ENCODE measurements at regions not wholly inside any gene's neighbourhood (a gene's known extent, or its start where the extent isn't known, plus 50 kb on each side); places are given as distances from the start of the nearest gene placed in this dataset.

DNA sequence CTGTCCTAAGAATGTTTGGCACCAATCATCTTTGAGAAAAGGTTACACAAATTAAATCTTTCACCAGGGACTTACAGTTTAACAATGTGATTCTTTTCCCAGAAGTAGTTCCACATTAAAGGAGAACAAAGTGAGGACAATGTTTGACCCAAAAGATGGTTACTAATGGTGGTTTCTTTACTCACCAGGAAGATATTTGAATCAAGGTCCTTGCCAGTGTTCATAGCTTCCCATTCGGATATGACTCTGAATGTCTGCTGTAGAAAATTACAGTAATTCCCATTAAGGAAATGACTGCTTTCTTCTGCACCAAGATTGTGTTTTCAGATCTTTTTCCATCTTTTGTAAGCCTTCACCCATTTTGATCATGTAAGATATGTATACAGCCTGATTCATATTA is 114.6 kb upstream of the ADAMTSL1 start:
- in situ Hi-C loops (cut with MboI; ENCODE audit: low pct_unique_long_range_greater_than_20kb, low sequenced_read_pairs, unreplicated experiment) = no loop called here

DNA sequence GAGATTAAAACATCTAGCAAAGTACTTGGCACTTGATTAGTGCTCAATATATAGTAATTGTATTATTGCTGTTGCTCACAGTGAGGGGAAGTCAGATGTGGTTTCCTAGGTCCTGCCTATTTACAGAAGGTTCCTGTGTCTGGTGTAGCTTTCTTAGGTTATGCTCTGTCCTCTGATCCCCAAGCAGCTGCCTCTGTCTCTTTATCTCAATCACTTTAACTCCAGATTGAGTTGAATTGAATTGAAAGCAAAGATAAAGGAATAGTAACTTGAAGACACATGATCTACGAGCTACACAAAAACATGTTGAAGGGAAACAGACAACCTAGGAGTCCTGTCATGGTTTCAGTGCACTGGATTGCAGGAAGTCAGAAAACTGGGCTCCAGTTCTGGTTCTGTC is 113.9 kb upstream of the ADAMTSL1 start:
- in situ Hi-C loops (cut with MboI; ENCODE audit: low pct_unique_long_range_greater_than_20kb, low sequenced_read_pairs, unreplicated experiment) = no loop called here
- DNase-seq (ENCODE audit: low spot score) = no peak
- TF ChIP-seq, protein P1, sequence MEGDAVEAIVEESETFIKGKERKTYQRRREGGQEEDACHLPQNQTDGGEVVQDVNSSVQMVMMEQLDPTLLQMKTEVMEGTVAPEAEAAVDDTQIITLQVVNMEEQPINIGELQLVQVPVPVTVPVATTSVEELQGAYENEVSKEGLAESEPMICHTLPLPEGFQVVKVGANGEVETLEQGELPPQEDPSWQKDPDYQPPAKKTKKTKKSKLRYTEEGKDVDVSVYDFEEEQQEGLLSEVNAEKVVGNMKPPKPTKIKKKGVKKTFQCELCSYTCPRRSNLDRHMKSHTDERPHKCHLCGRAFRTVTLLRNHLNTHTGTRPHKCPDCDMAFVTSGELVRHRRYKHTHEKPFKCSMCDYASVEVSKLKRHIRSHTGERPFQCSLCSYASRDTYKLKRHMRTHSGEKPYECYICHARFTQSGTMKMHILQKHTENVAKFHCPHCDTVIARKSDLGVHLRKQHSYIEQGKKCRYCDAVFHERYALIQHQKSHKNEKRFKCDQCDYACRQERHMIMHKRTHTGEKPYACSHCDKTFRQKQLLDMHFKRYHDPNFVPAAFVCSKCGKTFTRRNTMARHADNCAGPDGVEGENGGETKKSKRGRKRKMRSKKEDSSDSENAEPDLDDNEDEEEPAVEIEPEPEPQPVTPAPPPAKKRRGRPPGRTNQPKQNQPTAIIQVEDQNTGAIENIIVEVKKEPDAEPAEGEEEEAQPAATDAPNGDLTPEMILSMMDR (IDR thresholded peaks at IDR 0.05; ENCODE audit: extremely low read depth, insufficient read depth, missing control alignments) = no peak

More for the DNA sequence above, 114.6 kb upstream of the ADAMTSL1 start:
- no peak for DNase-seq (ENCODE audit: low spot score)
- TF ChIP-seq, protein P1 (IDR thresholded peaks at IDR 0.05; ENCODE audit: extremely low read depth, insufficient read depth, missing control alignments) = no peak

DNA sequence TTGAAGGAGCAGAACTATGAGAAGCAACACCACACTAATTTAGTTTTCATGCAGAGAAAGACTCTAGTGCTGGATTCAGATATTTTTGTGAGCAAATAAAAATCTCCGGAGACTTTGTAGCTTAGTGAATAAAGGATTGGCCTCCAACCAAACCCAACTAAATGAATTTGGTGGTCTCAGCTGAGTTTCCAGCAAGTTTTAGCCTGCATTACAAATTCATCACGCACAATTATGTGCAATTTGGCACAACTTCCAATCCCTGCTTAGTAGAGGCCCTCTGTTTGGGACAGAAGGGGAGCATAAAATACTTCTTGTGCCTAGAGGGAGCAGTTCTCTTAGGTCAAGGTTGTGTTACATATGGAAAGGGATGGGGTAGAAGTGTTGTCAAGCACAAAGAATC is 112.3 kb upstream of the ADAMTSL1 start:
- TF ChIP-seq, protein P1 (IDR thresholded peaks at IDR 0.05; ENCODE audit: extremely low read depth, insufficient read depth, missing control alignments) = no peak
- DNase-seq (ENCODE audit: low spot score) = no peak
- in situ Hi-C loops (cut with MboI; ENCODE audit: low pct_unique_long_range_greater_than_20kb, low sequenced_read_pairs, unreplicated experiment) = no loop called here

DNA sequence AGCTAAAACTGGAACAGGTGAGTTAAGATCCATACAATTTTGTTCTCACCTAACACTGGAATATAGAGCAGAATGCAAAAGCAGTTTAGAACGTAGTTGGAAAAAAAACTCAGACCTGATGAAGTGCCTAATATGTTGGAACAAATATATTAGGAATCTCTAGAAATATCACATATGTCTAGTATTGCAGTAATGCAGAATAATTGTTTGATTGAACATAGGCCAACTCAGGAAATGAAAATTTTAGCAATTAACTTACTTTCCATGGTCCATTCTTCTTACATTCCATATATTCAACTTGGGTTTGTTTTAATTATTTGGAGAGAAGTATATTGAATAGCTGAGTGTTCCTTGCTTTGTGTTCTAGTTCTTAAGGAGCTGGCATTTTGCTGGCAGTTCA is 111.8 kb upstream of the ADAMTSL1 start:
- in situ Hi-C loops (cut with MboI; ENCODE audit: low pct_unique_long_range_greater_than_20kb, low sequenced_read_pairs, unreplicated experiment) = no loop called here
- TF ChIP-seq, protein P1 (IDR thresholded peaks at IDR 0.05; ENCODE audit: extremely low read depth, insufficient read depth, missing control alignments) = no peak
- DNase-seq (ENCODE audit: low spot score) = no peak

DNA sequence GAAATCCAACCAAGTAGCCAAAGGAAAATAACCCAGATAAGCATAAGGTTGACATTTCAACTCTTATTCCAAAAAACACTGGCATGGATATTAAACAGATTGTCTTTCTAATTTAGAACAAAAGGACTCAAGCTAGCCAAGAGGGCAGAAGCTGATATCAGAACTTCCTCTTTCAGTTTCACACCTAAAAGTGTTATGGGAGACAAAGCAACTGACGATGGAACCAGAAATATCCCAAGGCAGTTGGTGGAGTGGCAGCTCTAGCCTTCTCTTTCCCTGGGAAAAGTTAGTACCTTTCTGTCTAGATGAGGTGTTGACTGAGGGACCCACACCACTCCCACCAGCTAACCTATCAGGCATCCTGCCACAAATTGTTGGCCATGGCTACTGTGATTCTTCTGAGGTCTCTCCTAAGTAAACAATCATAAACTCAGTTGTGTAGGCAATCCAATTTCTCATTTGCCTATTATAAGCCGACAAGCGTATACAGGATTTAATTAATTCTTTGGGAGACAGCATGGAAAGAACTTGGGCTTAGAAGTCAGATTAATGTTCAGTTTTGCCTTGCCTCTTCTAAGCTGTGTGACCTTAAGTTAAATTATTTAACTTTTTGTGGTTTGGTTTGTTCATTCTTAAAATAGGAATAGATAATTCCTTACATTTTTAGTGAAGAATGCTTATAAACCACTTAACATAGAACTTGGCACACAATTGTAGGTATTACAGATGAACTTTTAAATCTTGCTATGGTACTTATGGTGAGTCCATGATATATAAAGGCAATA is 110.9 kb upstream of the ADAMTSL1 start:
- TF ChIP-seq, protein P1 (IDR thresholded peaks at IDR 0.05; ENCODE audit: extremely low read depth, insufficient read depth, missing control alignments) = no peak
- peak; percentile 6 for DNase-seq (ENCODE audit: low spot score)
- in situ Hi-C loops (cut with MboI; ENCODE audit: low pct_unique_long_range_greater_than_20kb, low sequenced_read_pairs, unreplicated experiment) = no loop called here

DNA sequence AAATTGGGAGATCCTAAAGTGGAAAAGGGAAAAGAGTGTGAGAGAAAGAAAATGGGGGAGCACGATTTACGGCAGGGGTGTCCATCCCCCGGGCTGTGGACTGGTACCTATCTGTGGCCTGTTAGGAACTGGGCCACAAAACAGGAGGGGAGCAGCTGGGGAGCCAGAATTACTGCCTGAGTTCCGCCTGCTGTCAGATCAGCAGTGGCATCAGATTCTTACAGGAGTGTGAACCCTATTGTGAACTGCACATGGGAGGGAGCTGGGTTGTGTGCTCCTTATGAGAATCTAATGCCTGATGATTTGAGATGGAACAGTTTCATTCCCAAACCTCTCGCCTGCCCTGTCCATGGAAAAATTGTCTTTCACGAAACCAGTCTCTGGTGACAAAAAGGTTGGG is 108.3 kb upstream of the ADAMTSL1 start:
- TF ChIP-seq, protein P1 (IDR thresholded peaks at IDR 0.05; ENCODE audit: extremely low read depth, insufficient read depth, missing control alignments) = no peak
- in situ Hi-C loops (cut with MboI; ENCODE audit: low pct_unique_long_range_greater_than_20kb, low sequenced_read_pairs, unreplicated experiment) = no loop called here
- DNase-seq (ENCODE audit: low spot score) = no peak

All from GM13977 (cell line).